Activated naive CD4-positive, alpha-beta T cell treated with anti-CD3 and anti-CD28 coated beads, Interleukin-2, amount 10 ng/mL, durations not matched to agents 7 days and 5 days (primary cell): ENCODE measurements at regions not wholly inside any gene's neighbourhood (a gene's known extent, or its start where the extent isn't known, plus 50 kb on each side); places are given as distances from the start of the nearest gene placed in this dataset.
"Not testable (repeated sequence)": the region's sequence is repeated elsewhere in the genome, so short reads cannot be mapped to it uniquely, and the experiment has no call there.

Experiments used
- CTCF ChIA-PET: fragments of 350-600 bp; sonication (Branson Sonifier 250); formaldehyde crosslinking; loops from one replicate; lab custom pipeline; 2021; ENCODE audit warnings: antibody characterized with exemption; lab: Charles Lee
- DNase-seq: peaks from one replicate; pipeline ENCODE4 v3.0.0-alpha.2; 2020
- H3K27ac Mint-ChIP-seq: one replicate; pipeline ENCODE4 v1.8.0; 2021; ENCODE audit warnings: mild to moderate bottlenecking, moderate library complexity, mixed read lengths
- H3K27me3 Mint-ChIP-seq: one replicate; pipeline ENCODE4 v1.8.0; 2021; ENCODE audit warnings: mild to moderate bottlenecking, mixed read lengths
- H3K36me3 Mint-ChIP-seq: one replicate; pipeline ENCODE4 v1.8.0; 2021; ENCODE audit warnings: mixed read lengths
- H3K4me1 Mint-ChIP-seq: one replicate; pipeline ENCODE4 v1.8.0; 2021; ENCODE audit warnings: mixed read lengths
- H3K4me3 Mint-ChIP-seq: one replicate; pipeline ENCODE4 v1.8.0; 2021; ENCODE audit warnings: mild to moderate bottlenecking, moderate library complexity, mixed read lengths
- H3K9me3 Mint-ChIP-seq: one replicate; pipeline ENCODE4 v1.8.0; 2021; ENCODE audit warnings: mixed read lengths

GRCh38 chr7:153099235-153099634 lies 339.7 kb downstream of the ACTR3B start:
- Mint-ChIP-seq H3K4me1 (no peaks in the 10 kb centered on the region), H3K9me3 (peaks cover 3% of the 10 kb centered on the region), H3K36me3 (no peaks in the 10 kb centered on the region), H3K27me3 (no peaks in the 10 kb centered on the region), H3K4me3 (no peak overlapping the region), H3K27ac (no peak overlapping the region)
- CTCF ChIA-PET = no interaction called here
- DNase-seq = no peak

- no peak for DNase-seq
- Mint-ChIP-seq H3K27ac (no peak overlapping the region), H3K4me3 (no peak overlapping the region), H3K27me3 (no peaks in the 10 kb centered on the region), H3K9me3 (no peaks in the 10 kb centered on the region), H3K4me1 (no peaks in the 10 kb centered on the region), H3K36me3 (no peaks in the 10 kb centered on the region)
- CTCF ChIA-PET = no interaction called here
Observed at GRCh38 chr7:153100691-153101237, 341.2 kb downstream of the ACTR3B start.

- H3K4me3 Mint-ChIP-seq = no peak overlapping the region
- no peaks in the 10 kb centered on the region for H3K27me3 Mint-ChIP-seq
- CTCF ChIA-PET = no interaction called here
- H3K27ac Mint-ChIP-seq = no peak overlapping the region
- H3K36me3 Mint-ChIP-seq = no peaks in the 10 kb centered on the region
- no peaks in the 10 kb centered on the region for H3K9me3 Mint-ChIP-seq
- DNase-seq = no peak
- H3K4me1 Mint-ChIP-seq = no peaks in the 10 kb centered on the region
Observed at GRCh38 chr7:153103202-153103601, 343.6 kb downstream of the ACTR3B start.

GRCh38 chr7:153107826-153108225 lies 348.3 kb downstream of the ACTR3B start:
- Mint-ChIP-seq H3K9me3 (no peaks in the 10 kb centered on the region), H3K36me3 (no peaks in the 10 kb centered on the region), H3K27me3 (no peaks in the 10 kb centered on the region), H3K27ac (no peak overlapping the region), H3K4me3 (no peak overlapping the region), H3K4me1 (no peaks in the 10 kb centered on the region)
- CTCF ChIA-PET = no interaction called here
- no peak for DNase-seq

- Mint-ChIP-seq H3K4me1 (no peaks in the 10 kb centered on the region), H3K27ac (no peak overlapping the region), H3K9me3 (peaks cover 6% of the 10 kb centered on the region), H3K27me3 (no peaks in the 10 kb centered on the region), H3K4me3 (no peak overlapping the region), H3K36me3 (no peaks in the 10 kb centered on the region)
- no peak for DNase-seq
- CTCF ChIA-PET = no interaction called here
Observed at GRCh38 chr7:153109566-153109965, 350.0 kb downstream of the ACTR3B start.

- Mint-ChIP-seq H3K27ac (no peak overlapping the region), H3K4me1 (no peaks in the 10 kb centered on the region), H3K36me3 (no peaks in the 10 kb centered on the region), H3K9me3 (peaks cover 6% of the 10 kb centered on the region), H3K4me3 (no peak overlapping the region), H3K27me3 (no peaks in the 10 kb centered on the region)
- CTCF ChIA-PET = no interaction called here
- DNase-seq = no peak
Observed at GRCh38 chr7:153110606-153111005, 351.1 kb downstream of the ACTR3B start.

GRCh38 chr7:153122255-153122654 lies 362.7 kb downstream of the ACTR3B start:
- not testable (repeated sequence) for DNase-seq, H3K27ac Mint-ChIP-seq, H3K4me3 Mint-ChIP-seq

GRCh38 chr7:153130052-153130451 lies 370.5 kb downstream of the ACTR3B start:
- Mint-ChIP-seq H3K27me3 (no peaks in the 10 kb centered on the region), H3K36me3 (no peaks in the 10 kb centered on the region), H3K4me3 (no peak overlapping the region), H3K27ac (no peak overlapping the region), H3K9me3 (peaks cover 7% of the 10 kb centered on the region), H3K4me1 (no peaks in the 10 kb centered on the region)
- CTCF ChIA-PET = no interaction called here
- no peak for DNase-seq

More at GRCh38 chr7:153122255-153122654, 362.7 kb downstream of the ACTR3B start:
- H3K27me3 Mint-ChIP-seq, CTCF ChIA-PET, H3K9me3 Mint-ChIP-seq, H3K4me1 Mint-ChIP-seq, H3K36me3 Mint-ChIP-seq: not testable (repeated sequence)

- Mint-ChIP-seq H3K4me1 (no peaks in the 10 kb centered on the region), H3K36me3 (no peaks in the 10 kb centered on the region), H3K9me3 (peaks cover 8% of the 10 kb centered on the region), H3K27ac (no peak overlapping the region), H3K27me3 (no peaks in the 10 kb centered on the region), H3K4me3 (no peak overlapping the region)
- CTCF ChIA-PET = no interaction called here
- no peak for DNase-seq
Observed at GRCh38 chr7:153151766-153152165, 392.2 kb downstream of the ACTR3B start.

- CTCF ChIA-PET = no interaction called here
- no peak overlapping the region for H3K27ac Mint-ChIP-seq
- no peaks in the 10 kb centered on the region for H3K4me1 Mint-ChIP-seq
- no peak for DNase-seq
- H3K4me3 Mint-ChIP-seq = no peak overlapping the region
- H3K9me3 Mint-ChIP-seq = peaks cover 9% of the 10 kb centered on the region
- H3K36me3 Mint-ChIP-seq = no peaks in the 10 kb centered on the region
- no peaks in the 10 kb centered on the region for H3K27me3 Mint-ChIP-seq
Observed at GRCh38 chr7:153152801-153153422, 393.4 kb downstream of the ACTR3B start.

- Mint-ChIP-seq H3K27ac (no peak overlapping the region), H3K9me3 (peaks cover 4% of the 10 kb centered on the region), H3K4me3 (no peak overlapping the region), H3K27me3 (no peaks in the 10 kb centered on the region), H3K4me1 (no peaks in the 10 kb centered on the region), H3K36me3 (no peaks in the 10 kb centered on the region)
- CTCF ChIA-PET = no interaction called here
- no peak for DNase-seq
Observed at GRCh38 chr7:153158149-153158548, 398.6 kb downstream of the ACTR3B start.

GRCh38 chr7:153170287-153170686 lies 410.7 kb downstream of the ACTR3B start:
- Mint-ChIP-seq H3K27me3 (no peaks in the 10 kb centered on the region), H3K4me3 (no peak overlapping the region), H3K9me3 (peaks cover 15% of the 10 kb centered on the region), H3K36me3 (no peaks in the 10 kb centered on the region), H3K4me1 (no peaks in the 10 kb centered on the region), H3K27ac (no peak overlapping the region)
- no peak for DNase-seq
- CTCF ChIA-PET = no interaction called here

- CTCF ChIA-PET = no interaction called here
Observed at GRCh38 chr7:153185936-153186335, 426.4 kb downstream of the ACTR3B start.

GRCh38 chr7:153188161-153188560 lies 428.6 kb downstream of the ACTR3B start:
- DNase-seq = no peak
- Mint-ChIP-seq H3K4me1 (no peaks in the 10 kb centered on the region), H3K27me3 (no peaks in the 10 kb centered on the region), H3K4me3 (no peak overlapping the region), H3K27ac (no peak overlapping the region), H3K36me3 (no peaks in the 10 kb centered on the region), H3K9me3 (peaks cover 2% of the 10 kb centered on the region)
- CTCF ChIA-PET = no interaction called here

More at GRCh38 chr7:153185936-153186335, 426.4 kb downstream of the ACTR3B start:
- Mint-ChIP-seq H3K36me3 (no peaks in the 10 kb centered on the region), H3K4me1 (no peaks in the 10 kb centered on the region), H3K9me3 (peaks cover 2% of the 10 kb centered on the region), H3K27me3 (no peaks in the 10 kb centered on the region), H3K4me3 (no peak overlapping the region), H3K27ac (no peak overlapping the region)
- DNase-seq = no peak

GRCh38 chr7:153188630-153189029 lies 429.1 kb downstream of the ACTR3B start:
- no peaks in the 10 kb centered on the region for H3K27me3 Mint-ChIP-seq
- H3K36me3 Mint-ChIP-seq = no peaks in the 10 kb centered on the region
- H3K4me3 Mint-ChIP-seq = no peak overlapping the region
- H3K27ac Mint-ChIP-seq = no peak overlapping the region
- no peaks in the 10 kb centered on the region for H3K4me1 Mint-ChIP-seq
- peaks cover 2% of the 10 kb centered on the region for H3K9me3 Mint-ChIP-seq
- DNase-seq = no peak
- CTCF ChIA-PET = no interaction called here
